SK-N-MC (cell line): ENCODE measurements at regions not wholly inside any gene's neighbourhood (a gene's known extent, or its start where the extent isn't known, plus 50 kb on each side); places are given as distances from the start of the nearest gene placed in this dataset.

Experiments
- DNase-seq: peaks from one replicate; pipeline ENCODE4 v3.0.0-alpha.2; 2011; ENCODE audit warnings: low read depth, low spot score
- H3K27ac ChIP-seq: fragments of 200-600 bp; sonication (generic); 2 replicates; pipeline ENCODE4 v1.5.1; 2016; ENCODE audit warnings: mixed run types
- H3K36me3 ChIP-seq: fragments of 200-600 bp; sonication (generic); 2 replicates; pipeline ENCODE4 v1.6.1; 2017; ENCODE audit warnings: antibody characterized with exemption, low read length, mixed read lengths; ENCODE audit not compliant: insufficient read depth
- H3K4me3 ChIP-seq: fragments of 200-600 bp; sonication (generic); 2 replicates; pipeline ENCODE4 v1.5.1; 2016
- H3K9ac ChIP-seq: fragments of 200-600 bp; sonication (generic); 2 replicates; pipeline ENCODE4 v1.8.0; 2017; ENCODE audit warnings: mixed run types, mixed read lengths; ENCODE audit not compliant: insufficient read length
- H3K9me3 ChIP-seq: fragments of 200-600 bp; sonication (generic); 2 replicates; pipeline ENCODE4 v1.6.1; 2017; ENCODE audit warnings: low read depth, mild to moderate bottlenecking, antibody characterized with exemption, low read length, moderate library complexity, mixed read lengths
- EZH2 ChIP-seq: fragments of 200-600 bp; sonication (generic); IDR thresholded peaks from one replicate; pipeline ENCODE4 v1.6.1; 2017; ENCODE audit warnings: antibody characterized with exemption
- FOXP2 ChIP-seq: optimal IDR thresholded peaks from 2 replicates; pipeline ENCODE3; 2011; ENCODE audit warnings: mild to moderate bottlenecking, moderate library complexity; ENCODE audit not compliant: insufficient read depth; ENCODE audit errors: extremely low read length, control extremely low read depth
- POLR2AphosphoS5 ChIP-seq: IDR thresholded peaks from 2 replicates; pipeline ENCODE4 v1.6.1; 2012; ENCODE audit warnings: mild to moderate bottlenecking, low read depth, low read length, borderline replicate concordance

- no peak overlapping the region for H3K9ac ChIP-seq
- no peaks in the 10 kb centered on the region for H3K36me3 ChIP-seq
- no peaks in the 10 kb centered on the region for H3K9me3 ChIP-seq
- DNase-seq = no peak
- TF ChIP-seq POLR2AphosphoS5 (no peak), FOXP2 (no peak), EZH2 (peak; percentile 86)
- H3K4me3 ChIP-seq = peak overlapping the region; percentile 57
- no peak overlapping the region for H3K27ac ChIP-seq
Observed at GRCh38 chr7:32298408-32299132, 191.6 kb downstream of the LSM5 start.

DNA sequence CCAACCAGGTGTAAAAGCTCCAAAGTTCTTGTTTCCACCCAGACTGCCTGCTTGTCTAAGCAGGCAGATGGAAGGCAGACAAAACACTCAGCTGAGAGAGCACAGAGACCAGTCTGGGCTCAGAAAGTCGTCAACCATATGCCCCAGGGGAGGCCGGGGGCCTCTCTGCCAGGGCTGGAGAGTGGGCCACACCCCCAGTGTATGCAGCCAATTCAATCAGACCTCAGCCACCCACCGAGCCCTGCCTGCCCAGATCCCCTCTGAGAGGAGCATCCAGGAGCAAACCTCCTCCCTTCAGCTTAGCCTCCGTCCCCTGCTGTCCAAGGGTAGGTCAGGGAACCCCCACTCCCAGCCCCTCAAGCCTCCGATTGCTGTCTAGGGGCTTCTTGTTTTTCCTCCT, 196.3 kb downstream of the LSM5 start:
- DNase-seq = no peak
- TF ChIP-seq EZH2 (no peak), POLR2AphosphoS5 (no peak), FOXP2 (no peak)
- H3K4me3 ChIP-seq = no peak overlapping the region
- no peaks in the 10 kb centered on the region for H3K36me3 ChIP-seq
- no peak overlapping the region for H3K9ac ChIP-seq
- no peak overlapping the region for H3K27ac ChIP-seq
- H3K9me3 ChIP-seq = no peaks in the 10 kb centered on the region

DNA sequence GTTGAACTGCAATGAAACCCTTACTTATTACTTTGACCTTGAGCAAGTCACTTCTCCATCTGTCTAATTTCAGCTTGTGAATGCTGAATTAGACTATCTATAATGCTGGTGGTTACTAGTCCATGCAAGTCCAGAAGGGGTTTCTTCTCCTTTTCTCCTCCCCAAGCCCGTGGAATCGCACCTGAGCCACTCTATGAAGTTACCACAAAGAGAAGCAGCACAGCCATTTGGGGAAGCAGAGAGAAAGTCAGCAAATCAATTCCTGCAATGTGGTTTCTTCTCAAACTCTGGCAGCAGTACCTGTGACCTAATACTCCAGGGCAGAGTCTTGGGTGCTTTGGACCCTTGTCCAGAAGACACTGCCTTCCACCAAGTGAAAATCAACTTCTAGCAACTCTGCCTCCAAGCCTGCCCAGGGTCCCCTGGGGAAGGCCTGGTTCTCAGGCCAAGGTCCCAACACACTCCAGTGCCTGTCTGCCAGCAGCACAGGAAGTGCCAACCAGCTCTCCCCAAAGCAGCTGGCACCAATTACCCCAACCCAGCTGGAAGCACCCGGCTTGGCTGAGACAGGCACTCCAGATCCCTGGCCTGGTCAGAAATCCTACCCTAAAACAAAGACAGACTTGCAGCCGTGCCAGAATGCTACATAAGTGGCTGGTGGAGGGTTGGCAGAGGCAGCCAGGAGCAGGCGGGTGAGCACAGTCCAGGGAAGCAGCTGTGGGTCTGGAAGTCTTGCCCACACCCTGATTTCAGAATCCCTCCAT, 200.3 kb downstream of the LSM5 start:
- no peak for DNase-seq
- no peaks in the 10 kb centered on the region for H3K9me3 ChIP-seq
- H3K36me3 ChIP-seq = no peaks in the 10 kb centered on the region
- no peak overlapping the region for H3K9ac ChIP-seq
- no peak overlapping the region for H3K27ac ChIP-seq
- no peak overlapping the region for H3K4me3 ChIP-seq
- TF ChIP-seq FOXP2 (no peak), POLR2AphosphoS5 (no peak), EZH2 (no peak)

DNA sequence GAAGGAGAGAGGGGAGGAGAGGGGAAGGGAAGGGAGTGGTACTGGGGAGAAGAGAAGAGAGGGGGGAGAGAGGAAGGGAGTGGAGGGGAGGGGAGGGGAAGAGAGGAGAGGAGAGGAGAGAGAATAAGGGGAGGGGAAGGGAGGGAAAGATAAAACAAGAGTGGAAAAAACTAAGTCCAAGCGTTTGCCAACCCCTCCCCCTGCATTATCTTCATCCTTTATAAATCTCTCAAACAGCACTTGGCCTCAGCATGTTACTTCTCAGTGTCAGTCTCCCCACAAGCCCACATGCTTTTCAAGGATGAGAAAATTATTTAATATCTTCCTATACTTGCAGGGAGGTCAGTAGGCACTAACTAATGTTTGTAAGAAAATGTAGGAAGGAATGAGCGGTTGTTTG, 204.5 kb downstream of the LSM5 start:
- Histone ChIP-seq H3K36me3 (no peaks in the 10 kb centered on the region), H3K9me3 (no peaks in the 10 kb centered on the region), H3K4me3 (no peak overlapping the region), H3K27ac (no peak overlapping the region), H3K9ac (no peak overlapping the region)
- no peak for DNase-seq
- TF ChIP-seq EZH2 (no peak), POLR2AphosphoS5 (no peak), FOXP2 (no peak)

GRCh38 chr7:32283546-32283945, 206.6 kb downstream of the LSM5 start:
- H3K4me3 ChIP-seq = no peak overlapping the region
- H3K36me3 ChIP-seq = no peaks in the 10 kb centered on the region
- H3K27ac ChIP-seq = no peak overlapping the region
- no peak overlapping the region for H3K9ac ChIP-seq
- no peak for DNase-seq
- H3K9me3 ChIP-seq = no peaks in the 10 kb centered on the region
- TF ChIP-seq POLR2AphosphoS5 = no peak

DNA sequence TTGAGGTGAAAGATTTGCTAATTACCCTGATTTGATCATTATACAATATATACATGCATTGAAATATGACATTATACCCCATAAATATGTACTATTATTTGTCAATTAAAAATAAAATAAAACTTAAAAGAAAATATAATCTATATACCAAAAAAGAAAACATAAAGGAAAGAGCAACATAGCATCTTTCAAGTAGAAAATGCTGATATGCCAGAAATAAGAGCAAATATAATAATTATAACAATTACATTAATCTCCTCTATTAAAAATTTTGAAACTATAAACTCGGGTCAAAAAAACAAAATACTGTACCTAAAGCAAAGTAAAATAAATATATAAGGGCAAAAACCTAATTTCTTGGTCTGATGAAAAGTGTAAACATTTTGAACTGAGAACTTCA, 209.3 kb upstream of the PDE1C start:
- no peak overlapping the region for H3K27ac ChIP-seq
- no peaks in the 10 kb centered on the region for H3K36me3 ChIP-seq
- TF ChIP-seq FOXP2 (no peak), EZH2 (no peak), POLR2AphosphoS5 (no peak)
- DNase-seq = no peak
- no peak overlapping the region for H3K4me3 ChIP-seq
- no peaks in the 10 kb centered on the region for H3K9me3 ChIP-seq
- H3K9ac ChIP-seq = no peak overlapping the region

- TF ChIP-seq FOXP2 (no peak), POLR2AphosphoS5 (no peak), EZH2 (no peak)
- Histone ChIP-seq H3K9ac (no peak overlapping the region), H3K36me3 (no peaks in the 10 kb centered on the region), H3K9me3 (no peaks in the 10 kb centered on the region), H3K4me3 (no peak overlapping the region), H3K27ac (no peak overlapping the region)
- no peak for DNase-seq
Observed at GRCh38 chr7:32275216-32276009, 205.2 kb upstream of the PDE1C start.

GRCh38 chr7:32273297-32273696, 203.1 kb upstream of the PDE1C start:
- H3K27ac ChIP-seq = no peak overlapping the region
- TF ChIP-seq FOXP2 (no peak), POLR2AphosphoS5 (no peak), EZH2 (no peak)
- H3K9ac ChIP-seq = no peak overlapping the region
- H3K36me3 ChIP-seq = no peaks in the 10 kb centered on the region
- no peaks in the 10 kb centered on the region for H3K9me3 ChIP-seq
- DNase-seq = no peak
- no peak overlapping the region for H3K4me3 ChIP-seq
